PC-3 (cell line): ENCODE measurements at regions not wholly inside any gene's neighbourhood (a gene's known extent, or its start where the extent isn't known, plus 50 kb on each side); places are given as distances from the start of the nearest gene placed in this dataset.

ENCODE experiments used
- ATAC-seq: fragments of 200-7000 bp; cut with Tn5 transposase; 2 replicates; pipeline ENCODE4 v1.9.1; 2020; ENCODE audit warnings: mild to moderate bottlenecking, moderate library complexity
- BruUV-seq: library from RNA; stranded (reverse); fragments of 400-500 nt; replicated peaks from 2 replicates; lab custom pipeline; 2021; lab: Mats Ljungman, UMichigan
- CTCF ChIA-PET: fragments of 300-600 bp; sonication (Branson Sonifier 250); formaldehyde crosslinking; loops from one replicate; lab custom pipeline; 2022; ENCODE audit warnings: antibody characterized with exemption; lab: Charles Lee
- POLR2A ChIA-PET: fragments of 300-600 bp; sonication (Branson Sonifier 250); formaldehyde crosslinking; loops from one replicate; lab custom pipeline; 2022; ENCODE audit warnings: antibody characterized with exemption; ENCODE audit not compliant: unreplicated experiment; lab: Charles Lee
- DNase-seq: peaks from one replicate; pipeline ENCODE4 v3.0.0-alpha.2; 2015
- H2AFZ ChIP-seq: fragments of 300-600 bp; sonication (generic); 2 replicates; pipeline ENCODE4 v1.6.0; 2016; ENCODE audit warnings: antibody characterized with exemption, low read length
- H3F3A ChIP-seq: fragments of 300-600 bp; sonication (generic); one replicate; pipeline ENCODE4 v1.6.0; 2017; ENCODE audit warnings: antibody characterized with exemption, low read length, control low read depth, mild to moderate bottlenecking; ENCODE audit not compliant: unreplicated experiment
- H3K27ac ChIP-seq: fragments of 300-600 bp; sonication (generic); 2 replicates; pipeline ENCODE4 v1.5.1; 2016; ENCODE audit warnings: mild to moderate bottlenecking, low read length
- H3K27me3 ChIP-seq: fragments of 300-600 bp; sonication (generic); 2 replicates; pipeline ENCODE4 v1.6.1; 2016; ENCODE audit warnings: low read length, mixed read lengths
- H3K36me3 ChIP-seq: fragments of 300-600 bp; sonication (generic); 2 replicates; pipeline ENCODE4 v1.6.1; 2016; ENCODE audit warnings: low read depth, mixed run types, low read length, mixed read lengths
- H3K4me1 ChIP-seq: fragments of 300-600 bp; sonication (generic); 2 replicates; pipeline ENCODE4 v1.5.1; 2016; ENCODE audit warnings: low read length; ENCODE audit not compliant: insufficient read depth
- H3K4me2 ChIP-seq: fragments of 300-600 bp; sonication (generic); 2 replicates; pipeline ENCODE4 v1.6.0; 2016; ENCODE audit warnings: low read length
- H3K4me3 ChIP-seq: fragments of 300-600 bp; sonication (generic); 2 replicates; pipeline ENCODE4 v1.5.1; 2016; ENCODE audit warnings: mild to moderate bottlenecking, low read length, mixed read lengths
- H3K79me2 ChIP-seq: fragments of 300-600 bp; sonication (generic); 2 replicates; pipeline ENCODE4 v1.6.1; 2017; ENCODE audit warnings: low read length, mixed read lengths
- H3K9ac ChIP-seq: fragments of 300-600 bp; sonication (generic); 2 replicates; pipeline ENCODE4 v1.6.0; 2016; ENCODE audit warnings: mild to moderate bottlenecking, low read length
- H3K9me2 ChIP-seq: fragments of 300-600 bp; sonication (generic); replicated peaks from 2 replicates; pipeline ENCODE4 v1.6.1; 2016; ENCODE audit warnings: mixed run types, low read length, mixed read lengths
- H3K9me3 ChIP-seq: fragments of 300-600 bp; sonication (generic); 2 replicates; pipeline ENCODE4 v1.6.1; 2016; ENCODE audit warnings: low read length, mixed read lengths
- H4K20me1 ChIP-seq: fragments of 300-600 bp; sonication (generic); 2 replicates; pipeline ENCODE4 v1.6.1; 2016; ENCODE audit warnings: low read length, mixed read lengths
- EZH2 ChIP-seq: fragments of 300-600 bp; sonication (generic); IDR thresholded peaks from one replicate; pipeline ENCODE4 v1.6.1; 2017; ENCODE audit warnings: antibody characterized with exemption, mild to moderate bottlenecking, low read length; ENCODE audit not compliant: unreplicated experiment
- EZH2phosphoT487 ChIP-seq: fragments of 300-600 bp; sonication (generic); IDR thresholded peaks from 2 replicates; pipeline ENCODE4 v1.6.1; 2018; ENCODE audit warnings: mild to moderate bottlenecking, antibody characterized with exemption, low read length, borderline replicate concordance
- intact Hi-C: fragments of 100-400 bp; cut with micrococcal nuclease; formaldehyde crosslinking; loops from 2 replicates; pipeline ENCODE4 v1.9.0; 2023
- TF ChIP-seq, protein P1 (sequence below): fragments of 300-600 bp; sonication (generic); conservative IDR thresholded peaks from 2 replicates; pipeline ENCODE4 v1.5.1; 2017; ENCODE audit warnings: antibody characterized with exemption, low read depth, mild to moderate bottlenecking, low read length

DNA sequence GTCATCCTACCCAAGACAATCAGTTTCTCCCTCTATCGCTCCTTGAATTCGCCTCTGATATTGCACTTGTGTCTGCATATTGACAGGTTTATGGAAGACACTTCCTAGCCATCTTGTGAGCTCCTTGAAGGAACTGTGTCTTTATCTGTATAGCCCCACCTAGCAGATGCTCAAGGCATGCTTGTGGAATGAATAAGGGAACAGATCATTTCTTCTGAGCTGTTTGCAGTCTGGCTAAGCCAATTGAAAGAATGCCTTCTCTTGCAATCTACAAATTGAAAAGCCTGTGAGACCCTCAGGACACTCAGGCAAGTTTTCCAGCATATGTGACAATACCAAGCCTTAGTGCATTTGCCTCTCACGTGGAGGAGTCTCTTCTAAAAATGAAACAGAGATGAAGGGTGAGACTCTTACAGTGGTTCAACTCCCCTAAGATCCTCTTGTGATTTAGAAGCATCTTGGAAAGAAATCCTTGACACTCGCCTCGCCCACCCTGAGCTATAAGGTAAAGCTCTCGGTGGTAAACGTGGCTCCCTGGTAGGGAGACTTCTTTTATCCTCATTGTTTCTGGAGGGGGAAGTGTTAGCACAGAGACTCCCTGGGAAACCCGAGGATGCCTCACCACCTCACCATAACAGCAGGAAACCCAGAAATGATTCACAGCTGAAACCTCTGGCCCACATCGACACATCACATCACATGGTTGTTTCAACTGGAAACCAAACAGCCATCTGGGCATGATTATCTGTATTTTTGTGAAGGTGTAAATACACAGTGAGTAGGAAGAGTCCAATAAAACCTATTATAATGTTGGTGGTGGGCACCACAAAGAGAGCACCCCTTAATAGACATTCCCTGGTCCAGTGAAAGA lies 112.3 kb upstream of the BCL2L14 start:
- TF ChIP-seq EZH2phosphoT487: no peak
- no peak for TF ChIP-seq EZH2
- TF ChIP-seq, protein P1, sequence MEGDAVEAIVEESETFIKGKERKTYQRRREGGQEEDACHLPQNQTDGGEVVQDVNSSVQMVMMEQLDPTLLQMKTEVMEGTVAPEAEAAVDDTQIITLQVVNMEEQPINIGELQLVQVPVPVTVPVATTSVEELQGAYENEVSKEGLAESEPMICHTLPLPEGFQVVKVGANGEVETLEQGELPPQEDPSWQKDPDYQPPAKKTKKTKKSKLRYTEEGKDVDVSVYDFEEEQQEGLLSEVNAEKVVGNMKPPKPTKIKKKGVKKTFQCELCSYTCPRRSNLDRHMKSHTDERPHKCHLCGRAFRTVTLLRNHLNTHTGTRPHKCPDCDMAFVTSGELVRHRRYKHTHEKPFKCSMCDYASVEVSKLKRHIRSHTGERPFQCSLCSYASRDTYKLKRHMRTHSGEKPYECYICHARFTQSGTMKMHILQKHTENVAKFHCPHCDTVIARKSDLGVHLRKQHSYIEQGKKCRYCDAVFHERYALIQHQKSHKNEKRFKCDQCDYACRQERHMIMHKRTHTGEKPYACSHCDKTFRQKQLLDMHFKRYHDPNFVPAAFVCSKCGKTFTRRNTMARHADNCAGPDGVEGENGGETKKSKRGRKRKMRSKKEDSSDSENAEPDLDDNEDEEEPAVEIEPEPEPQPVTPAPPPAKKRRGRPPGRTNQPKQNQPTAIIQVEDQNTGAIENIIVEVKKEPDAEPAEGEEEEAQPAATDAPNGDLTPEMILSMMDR: peak; percentile 26; the same call in 1 of the 2 replicates
- Histone ChIP-seq H2AFZ (peak overlapping the region; percentile 68), H3K9me3 (no peaks in the 10 kb centered on the region), H3K4me3 (no peak overlapping the region), H3F3A (no peaks in the 10 kb centered on the region), H3K36me3 (no peaks in the 10 kb centered on the region), H4K20me1 (no peaks in the 10 kb centered on the region), H3K4me2 (peak overlapping the region; percentile 66), H3K9ac (peak overlapping the region; percentile 79), H3K79me2 (no peaks in the 10 kb centered on the region), H3K27ac (peak overlapping the region; percentile 97), H3K9me2 (no peaks in the 10 kb centered on the region), H3K27me3 (no peaks in the 10 kb centered on the region), H3K4me1 (peaks cover 22% of the 10 kb centered on the region)
- DNase-seq (peak; percentile 81), ATAC-seq (peak; percentile 89)
- intact Hi-C loops: no loop called here
- BruUV-seq: no TSS peak
- ChIA-PET CTCF (interaction anchor here (0.5 to 0.7 kb wide), 3 partner anchors 9 to 417 kb away, joined by 3 to 7 read pairs (median 5); no protein-coding TSS in a partner anchor), POLR2A (no interaction called here)

DNA sequence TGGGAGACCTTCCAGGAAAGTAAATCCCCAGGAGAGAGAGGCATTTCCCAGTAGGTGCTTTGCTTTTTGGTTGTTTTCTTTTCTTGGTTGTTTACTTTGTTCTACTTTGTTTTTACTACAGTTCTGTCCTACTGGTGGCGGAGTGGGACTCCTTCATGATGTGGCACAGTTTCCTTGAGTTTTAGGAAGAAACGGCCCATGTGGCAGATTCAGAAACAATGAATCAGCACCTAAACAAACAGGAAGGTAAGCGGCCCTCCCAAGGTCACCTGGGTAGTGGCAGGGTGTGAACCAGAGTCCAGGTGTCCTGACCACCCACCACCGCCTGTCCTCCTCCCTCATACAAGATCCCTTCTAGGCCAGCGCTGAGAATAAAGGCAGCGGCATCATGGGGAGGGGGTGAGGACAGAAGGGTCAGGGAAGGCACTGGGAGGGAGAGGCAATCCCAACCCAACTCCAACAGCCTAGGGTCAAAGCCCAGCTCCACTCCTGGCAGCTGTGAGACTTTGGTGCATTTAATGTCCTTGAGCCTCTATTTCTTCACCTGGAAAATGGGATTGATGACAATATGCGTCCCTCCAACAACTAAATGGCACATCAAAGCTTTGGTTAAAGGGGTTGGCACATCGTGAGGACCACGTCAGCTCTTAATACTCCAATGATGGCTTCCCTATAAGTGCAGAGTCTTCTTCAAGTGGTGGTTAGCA lies 111.5 kb upstream of the BCL2L14 start:
- Histone ChIP-seq H2AFZ (peak overlapping the region; percentile 68), H3K27me3 (no peaks in the 10 kb centered on the region), H3K27ac (peak overlapping the region; percentile 97), H4K20me1 (no peaks in the 10 kb centered on the region), H3K4me3 (no peak overlapping the region), H3K9ac (peak overlapping the region; percentile 79), H3K4me1 (peaks cover 22% of the 10 kb centered on the region), H3F3A (no peaks in the 10 kb centered on the region), H3K79me2 (no peaks in the 10 kb centered on the region), H3K9me2 (no peaks in the 10 kb centered on the region), H3K4me2 (peak overlapping the region; percentile 66), H3K36me3 (no peaks in the 10 kb centered on the region), H3K9me3 (no peaks in the 10 kb centered on the region)
- ATAC-seq: peak; percentile 78
- intact Hi-C loops: no loop called here
- POLR2A ChIA-PET: no interaction called here
- CTCF ChIA-PET: no interaction called here
- no TSS peak for BruUV-seq
- DNase-seq: peak; percentile 67
- TF ChIP-seq EZH2phosphoT487 (no peak), EZH2 (no peak)
- TF ChIP-seq, protein P1: no peak
